Retinal pigment epithelial cell (primary cell): ENCODE measurements at regions not wholly inside any gene's neighbourhood (a gene's known extent, or its start where the extent isn't known, plus 50 kb on each side); places are given as distances from the start of the nearest gene placed in this dataset.
A peak's percentile ranks its signal among the peaks of the same experiment; 100 is the strongest.

Experiments used
- DNase-seq: peaks from one replicate; pipeline ENCODE4 v3.0.0-alpha.2; 2010; ENCODE audit warnings: low read depth
- H3K4me3 ChIP-seq: 2 replicates; pipeline ENCODE4 v1.5.1; 2011; ENCODE audit warnings: mild to moderate bottlenecking, low read length, control low read depth, moderate library complexity
- CTCF ChIP-seq: conservative IDR thresholded peaks from 2 replicates; pipeline ENCODE4 v1.5.1; 2011; ENCODE audit warnings: low read depth, low read length, control low read depth, inconsistent platforms

GRCh38 chr6:144347448-144347759, 62.3 kb downstream of the UTRN start:
- DNase-seq = no peak
- no peak overlapping the region for H3K4me3 ChIP-seq
- TF ChIP-seq CTCF = no peak

- no peak overlapping the region for H3K4me3 ChIP-seq
- DNase-seq = no peak
- no peak for TF ChIP-seq CTCF
These were observed 62.8 kb downstream of the UTRN start for GRCh38 chr6:144347933-144348332.

GRCh38 chr6:144349690-144350527, 64.8 kb downstream of the UTRN start:
- TF ChIP-seq CTCF = no peak
- peak; percentile 62 for DNase-seq
- no peak overlapping the region for H3K4me3 ChIP-seq

- TF ChIP-seq CTCF = no peak
- H3K4me3 ChIP-seq = no peak overlapping the region
- no peak for DNase-seq
These were observed 65.4 kb downstream of the UTRN start for GRCh38 chr6:144350528-144350880.

- no peak overlapping the region for H3K4me3 ChIP-seq
- no peak for TF ChIP-seq CTCF
- no peak for DNase-seq
These were observed 66.4 kb downstream of the UTRN start for GRCh38 chr6:144351379-144352127.

GRCh38 chr6:144352331-144352730, 67.2 kb downstream of the UTRN start:
- DNase-seq = no peak
- H3K4me3 ChIP-seq = no peak overlapping the region
- TF ChIP-seq CTCF = no peak

GRCh38 chr6:144353871-144354314, 68.8 kb downstream of the UTRN start:
- TF ChIP-seq CTCF = no peak
- no peak overlapping the region for H3K4me3 ChIP-seq
- no peak for DNase-seq
